LNCAP (cell line): ENCODE measurements at regions not wholly inside any gene's neighbourhood (a gene's known extent, or its start where the extent isn't known, plus 50 kb on each side); places are given as distances from the start of the nearest gene placed in this dataset.

Experiments used
- CTCF ChIP-seq: fragments of 450-650 bp; IDR thresholded peaks from 2 replicates; pipeline ENCODE4 v1.5.1; 2017; ENCODE audit warnings: mild to moderate bottlenecking

- TF ChIP-seq CTCF = no peak
Measured at GRCh38 chr1:221575605-221576004, 166.3 kb downstream of the DUSP10 start.

DNA sequence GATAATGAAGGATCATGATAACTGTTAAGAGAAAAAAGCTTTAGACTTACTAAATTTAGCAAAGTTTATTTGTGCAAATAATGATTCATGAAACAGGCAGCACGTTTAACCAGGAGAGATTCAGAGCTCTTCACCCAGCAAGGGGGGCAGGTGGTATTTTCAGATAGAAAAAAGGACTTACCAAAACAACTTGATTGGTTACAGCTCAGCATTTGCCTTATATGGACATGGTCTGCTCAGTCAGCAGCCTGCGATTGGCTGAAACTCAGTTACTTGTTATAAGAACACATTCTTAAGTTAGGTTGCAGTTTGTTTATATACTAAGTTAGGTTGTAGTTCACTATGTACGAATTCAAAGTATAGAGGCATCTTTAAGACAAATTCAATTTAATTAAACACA, 165.6 kb downstream of the DUSP10 start:
- no peak for TF ChIP-seq CTCF

- TF ChIP-seq CTCF = no peak
Measured at GRCh38 chr1:221583465-221583864, 158.4 kb downstream of the DUSP10 start.

- no peak for TF ChIP-seq CTCF
Measured at GRCh38 chr1:221594576-221594975, 147.3 kb downstream of the DUSP10 start.

GRCh38 chr1:221598122-221598521, 143.8 kb downstream of the DUSP10 start:
- no peak for TF ChIP-seq CTCF

GRCh38 chr1:221601166-221601565, 140.7 kb downstream of the DUSP10 start:
- no peak for TF ChIP-seq CTCF

GRCh38 chr1:221602830-221603229, 139.1 kb downstream of the DUSP10 start:
- no peak for TF ChIP-seq CTCF

GRCh38 chr1:221604948-221605347, 136.9 kb downstream of the DUSP10 start:
- no peak for TF ChIP-seq CTCF
